HG02943 (cell line): ENCODE measurements at regions not wholly inside any gene's neighbourhood (a gene's known extent, or its start where the extent isn't known, plus 50 kb on each side); places are given as distances from the start of the nearest gene placed in this dataset.

ENCODE experiments used
- ATAC-seq: cut with Tn5 transposase; IDR thresholded peaks from one replicate; pipeline ENCODE4 v1.9.1; 2021; ENCODE audit warnings: mild to moderate bottlenecking, low read depth, moderate library complexity; ENCODE audit not compliant: unreplicated experiment

- ATAC-seq: no peak
Measured at GRCh38 chr4:54541426-54542118, 116.2 kb upstream of the KIT start.

- no peak for ATAC-seq
Measured at GRCh38 chr4:54542119-54542438, 115.7 kb upstream of the KIT start.

DNA sequence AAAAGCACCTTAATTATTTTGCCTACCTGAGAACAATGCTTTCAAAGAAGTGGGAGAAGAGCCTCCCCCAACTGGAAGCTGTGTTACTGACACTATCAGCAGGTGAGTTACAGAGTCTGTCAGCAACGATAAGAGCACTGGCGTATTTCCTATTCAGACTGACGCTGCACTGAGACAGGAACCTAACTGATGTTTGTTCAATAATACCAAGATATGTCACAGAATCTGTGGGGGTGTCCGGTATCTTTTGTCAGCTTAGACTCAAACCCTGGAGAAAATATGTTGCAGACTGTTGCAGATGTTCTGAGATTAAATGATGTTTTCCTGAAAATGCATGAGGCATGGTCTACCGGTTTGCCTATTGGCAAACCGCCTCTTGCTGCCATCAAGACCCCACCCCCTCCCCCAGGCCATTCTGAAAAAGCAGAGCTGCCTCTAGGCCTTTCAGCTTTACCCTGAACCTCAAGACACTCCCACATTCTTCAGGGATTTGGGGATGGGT is 115.2 kb upstream of the KIT start:
- ATAC-seq: no peak

GRCh38 chr4:54543088-54543795 is 114.5 kb upstream of the KIT start:
- ATAC-seq: no peak

- ATAC-seq: no peak
Measured at GRCh38 chr4:54545663-54546424, 111.9 kb upstream of the KIT start.

DNA sequence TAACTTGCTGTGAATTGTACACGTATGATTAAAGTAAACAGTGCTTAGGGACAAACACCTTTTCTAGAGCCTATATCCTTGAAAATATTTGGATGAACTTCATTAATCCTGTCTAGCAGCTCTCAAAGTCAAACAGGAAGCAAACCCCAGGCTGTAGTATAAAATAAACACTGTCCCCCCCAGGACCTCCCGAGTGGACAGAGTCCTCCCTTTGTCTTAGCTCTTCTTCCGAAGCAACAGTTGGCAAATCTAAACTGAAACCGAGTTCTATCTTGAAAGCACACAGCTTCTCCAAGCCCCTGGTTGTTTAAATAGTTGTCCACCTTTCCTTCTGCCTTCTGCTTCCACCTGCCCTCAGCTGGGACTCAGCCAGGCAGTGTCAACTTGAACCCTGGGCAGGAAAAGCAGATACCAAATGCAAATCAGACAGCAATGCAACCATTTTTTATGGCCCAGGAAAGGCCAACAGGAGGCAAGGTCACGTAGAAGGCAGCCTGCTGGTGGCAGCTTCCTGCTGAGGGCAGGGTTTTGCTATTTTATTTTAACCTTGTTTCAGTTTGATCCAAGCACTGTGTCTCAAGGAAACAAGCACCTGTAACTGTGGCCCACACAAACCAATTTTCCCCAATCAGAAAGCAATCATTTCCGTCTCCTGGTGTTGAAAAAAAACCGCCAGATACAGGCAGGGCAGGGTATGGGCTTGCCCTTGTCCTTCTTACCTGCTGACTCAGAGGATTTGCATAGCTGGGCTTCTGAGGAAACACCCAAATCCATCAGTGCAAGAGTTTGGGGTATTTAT is 110.3 kb upstream of the KIT start:
- no peak for ATAC-seq

DNA sequence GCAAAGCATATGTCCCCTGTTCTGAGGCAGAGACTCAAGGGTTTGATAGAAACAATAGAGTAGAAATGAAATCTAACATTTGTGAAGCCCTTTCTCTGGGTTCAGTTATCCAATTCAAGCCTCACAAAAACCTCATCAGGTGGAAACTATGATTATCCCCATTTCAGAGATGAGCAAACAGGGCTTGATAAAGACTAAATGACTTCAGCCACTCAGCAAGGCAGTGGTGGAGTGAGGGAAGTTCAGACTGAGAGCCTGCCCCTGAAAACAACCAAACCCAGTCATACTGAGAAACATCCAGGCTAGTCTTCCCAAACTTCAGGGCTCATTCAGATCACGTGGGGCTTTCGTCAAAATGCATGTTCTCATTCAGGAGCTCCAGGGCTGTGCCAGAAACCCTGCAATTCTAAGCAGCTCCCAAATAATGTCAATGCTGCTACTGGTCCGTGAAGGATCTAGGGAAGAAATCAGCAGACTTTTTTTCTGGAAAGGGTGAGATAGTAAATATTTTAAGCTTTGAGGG is 109.6 kb upstream of the KIT start:
- no peak for ATAC-seq

GRCh38 chr4:54548831-54549460 is 108.8 kb upstream of the KIT start:
- ATAC-seq: no peak

GRCh38 chr4:54550395-54551171 is 107.2 kb upstream of the KIT start:
- ATAC-seq: no peak

DNA sequence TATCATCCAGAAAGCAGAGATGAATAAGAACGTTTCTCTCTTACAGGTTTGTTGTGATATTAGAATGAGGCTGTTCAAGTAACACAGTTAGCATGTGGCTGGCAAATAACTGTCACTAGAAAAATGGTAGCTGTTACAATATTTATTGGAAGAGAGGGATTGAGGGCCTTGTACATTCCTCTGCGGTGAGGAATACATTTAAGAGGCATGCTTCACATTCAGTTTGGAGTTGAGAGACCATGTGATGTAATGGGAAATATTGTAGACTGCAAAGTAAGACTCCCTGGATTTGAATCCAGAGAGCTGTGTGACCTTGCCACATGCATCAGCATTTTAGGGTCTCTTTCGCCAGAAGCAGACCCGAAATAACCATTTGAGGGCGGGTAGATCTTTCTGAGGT is 104.8 kb upstream of the KIT start:
- no peak for ATAC-seq

- no peak for ATAC-seq
Measured at GRCh38 chr4:54554339-54554990, 103.3 kb upstream of the KIT start.

DNA sequence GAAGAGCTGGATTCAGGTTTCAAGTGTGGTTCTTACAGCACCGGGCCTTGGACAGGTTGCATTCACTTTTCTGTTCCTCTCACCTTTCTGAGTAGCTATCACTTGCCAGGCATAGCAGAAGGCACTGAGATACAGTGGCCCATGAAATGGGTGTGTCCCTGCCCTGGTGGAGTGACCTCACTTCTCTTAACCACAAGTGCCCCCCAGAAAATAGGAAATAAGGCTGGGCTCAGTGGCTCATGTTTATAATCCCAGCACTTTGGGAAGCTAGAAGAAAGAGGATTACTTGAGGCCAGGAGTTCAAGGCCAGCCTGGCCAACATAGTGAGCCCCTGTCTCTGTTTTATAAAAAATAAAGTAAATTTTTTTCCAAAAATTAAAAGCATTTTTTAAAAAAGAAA is 101.7 kb upstream of the KIT start:
- ATAC-seq: no peak

- no peak for ATAC-seq
Measured at GRCh38 chr4:54556587-54556986, 101.2 kb upstream of the KIT start.

DNA sequence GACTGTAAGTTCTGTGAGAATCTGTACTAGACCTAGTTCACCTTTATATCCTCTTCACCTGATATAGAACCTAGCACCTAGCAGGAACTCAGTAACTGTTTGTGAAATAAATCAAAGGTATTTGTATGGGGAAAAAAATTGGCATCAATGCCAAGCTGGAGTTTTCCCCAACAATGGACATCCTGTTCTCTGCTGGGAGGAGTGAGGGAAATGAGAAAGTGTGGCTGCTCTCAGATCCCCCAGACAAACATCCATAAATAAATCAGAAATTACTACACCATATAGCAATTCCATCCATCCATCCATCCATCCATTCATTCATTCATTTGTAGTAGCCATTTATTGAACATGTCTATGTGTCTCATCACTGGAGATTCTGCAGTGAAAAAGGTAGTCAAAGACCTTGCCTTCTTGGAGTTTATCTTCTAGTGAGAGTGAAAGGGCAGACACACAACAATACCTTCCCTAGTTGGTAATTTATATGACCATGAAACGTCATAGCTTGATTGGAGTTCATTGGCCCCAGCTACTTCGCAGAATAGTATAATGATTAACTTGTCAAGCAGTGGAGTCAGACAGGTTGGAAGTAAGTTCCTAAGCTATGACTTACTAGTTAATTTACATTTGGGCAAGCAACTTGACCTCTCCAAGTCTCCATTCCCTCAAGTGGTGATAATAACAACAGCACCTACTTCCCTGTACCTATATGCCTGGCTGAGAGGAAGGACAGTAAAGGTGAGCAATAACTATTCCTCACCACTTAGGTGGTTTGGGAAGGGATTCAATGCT is 98.7 kb upstream of the KIT start:
- ATAC-seq: no peak

DNA sequence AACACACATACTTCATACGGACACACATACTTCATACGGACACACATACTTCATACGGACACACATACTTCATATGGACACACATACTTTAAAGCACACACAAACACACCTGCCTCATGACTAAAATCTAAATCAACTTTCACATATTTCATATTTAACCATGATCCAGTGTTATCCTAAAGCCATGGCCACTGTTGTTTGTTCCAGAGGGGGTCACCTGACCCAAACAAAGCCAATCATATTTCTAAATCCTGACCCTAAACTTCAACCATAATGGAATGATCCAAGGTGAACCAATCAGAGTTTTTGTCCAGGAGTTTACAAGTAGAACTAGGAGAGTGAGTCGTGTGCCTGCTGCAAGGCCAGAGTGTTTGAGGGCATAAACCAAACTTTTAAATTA is 97.2 kb upstream of the KIT start:
- ATAC-seq: no peak

- no peak for ATAC-seq
Measured at GRCh38 chr4:54561940-54562339, 95.8 kb upstream of the KIT start.

DNA sequence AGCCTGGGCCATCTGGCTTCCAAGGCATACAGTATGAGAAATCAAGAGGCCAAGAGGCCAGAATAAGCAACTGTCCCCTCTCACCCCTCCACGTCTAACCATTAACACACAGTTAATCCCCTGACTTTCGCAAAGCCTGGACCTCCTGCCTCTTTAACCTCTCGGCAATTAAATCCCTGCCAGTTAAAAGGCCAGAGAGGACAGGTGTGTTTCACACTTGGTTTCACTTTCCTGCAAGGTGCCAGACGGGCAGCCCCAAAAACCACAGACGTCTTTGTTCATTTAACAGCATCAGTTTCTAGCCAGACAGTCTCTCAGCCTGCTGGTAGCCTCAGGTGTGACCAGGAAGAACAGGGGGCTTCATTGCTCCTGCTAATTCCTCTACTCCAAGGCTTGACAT is 91.1 kb upstream of the KIT start:
- ATAC-seq: peak; percentile 83

DNA sequence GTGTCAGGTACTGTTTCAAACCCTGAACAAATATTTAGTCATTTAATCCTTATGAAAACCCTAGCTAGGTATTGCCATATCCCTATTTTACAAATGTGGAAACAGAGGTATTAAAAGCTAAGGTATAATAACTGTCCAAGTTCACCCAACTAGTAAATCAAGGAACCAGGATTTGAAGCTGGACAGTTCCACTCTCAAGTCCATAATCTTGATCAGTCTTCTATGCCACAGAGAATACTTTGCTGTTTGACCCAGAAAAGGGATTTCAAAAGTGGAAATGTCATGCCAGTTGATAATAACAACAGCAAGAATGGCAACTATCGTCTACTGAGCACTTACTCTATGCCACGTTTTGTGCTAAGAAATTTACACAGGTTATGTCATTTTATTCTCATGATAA is 90.4 kb upstream of the KIT start:
- ATAC-seq: no peak
